Ishikawa (cell line): ENCODE measurements at regions not wholly inside any gene's neighbourhood (a gene's known extent, or its start where the extent isn't known, plus 50 kb on each side); places are given as distances from the start of the nearest gene placed in this dataset.

ENCODE experiments used
- FOXM1 ChIP-seq: IDR thresholded peaks from 2 replicates; pipeline ENCODE4 v1.6.1; 2012; ENCODE audit warnings: low read depth, borderline replicate concordance
- NFIC ChIP-seq: IDR thresholded peaks from 2 replicates; pipeline ENCODE4 v1.6.1; 2012
- RAD21 ChIP-seq: IDR thresholded peaks from 2 replicates; pipeline ENCODE4 v1.6.1; 2012; ENCODE audit warnings: low read depth
- TAF1 ChIP-seq: IDR thresholded peaks from 2 replicates; pipeline ENCODE4 v1.6.1; 2012; ENCODE audit warnings: low read depth, mild to moderate bottlenecking
- ZBTB7A ChIP-seq: IDR thresholded peaks from 2 replicates; pipeline ENCODE4 v1.6.1; 2012; ENCODE audit warnings: low read depth
- TF ChIP-seq, protein P1 (sequence below): IDR thresholded peaks from 2 replicates; pipeline ENCODE4 v1.6.1; 2012

DNA sequence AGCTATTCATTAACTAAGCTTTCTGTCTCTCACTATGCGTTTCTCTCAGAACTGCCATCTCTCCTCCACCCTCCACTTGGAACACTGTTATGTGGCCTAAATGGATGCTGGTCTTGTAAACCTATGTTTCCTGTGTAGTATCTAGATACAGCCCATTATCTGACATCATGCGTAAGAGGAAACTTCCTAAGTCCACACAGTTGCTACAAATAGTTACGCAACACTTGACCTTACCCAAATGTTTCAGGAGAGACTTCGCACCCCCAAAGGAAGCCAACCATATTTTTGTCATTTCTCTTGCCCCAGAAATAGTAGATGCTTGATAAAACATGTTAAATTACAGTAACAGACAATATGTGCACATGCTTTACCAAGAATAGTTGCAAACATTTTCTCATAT is 87.2 kb upstream of the TPRG1 start:
- TF ChIP-seq, protein P1, sequence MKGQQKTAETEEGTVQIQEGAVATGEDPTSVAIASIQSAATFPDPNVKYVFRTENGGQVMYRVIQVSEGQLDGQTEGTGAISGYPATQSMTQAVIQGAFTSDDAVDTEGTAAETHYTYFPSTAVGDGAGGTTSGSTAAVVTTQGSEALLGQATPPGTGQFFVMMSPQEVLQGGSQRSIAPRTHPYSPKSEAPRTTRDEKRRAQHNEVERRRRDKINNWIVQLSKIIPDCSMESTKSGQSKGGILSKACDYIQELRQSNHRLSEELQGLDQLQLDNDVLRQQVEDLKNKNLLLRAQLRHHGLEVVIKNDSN: no peak
- TF ChIP-seq NFIC (no peak), TAF1 (no peak), RAD21 (no peak), FOXM1 (no peak), ZBTB7A (no peak)
